ENCODE measurements at regions not wholly inside any gene's neighbourhood (a gene's known extent, or its start where the extent isn't known, plus 50 kb on each side); places are given as distances from the start of the nearest gene placed in this dataset.

- DNase-seq: no peak
Measured at GRCh38 chr11:81089242-81089641, 1644.4 kb downstream of the FAM181B start.

GRCh38 chr11:81080476-81080875 is 1639.6 kb upstream of the TENM4 start:
- DNase-seq: no peak

GRCh38 chr11:81072273-81072672 is 1631.4 kb upstream of the TENM4 start:
- DNase-seq: no peak

- no peak for DNase-seq
Measured at GRCh38 chr11:81071606-81072005, 1630.8 kb upstream of the TENM4 start.

GRCh38 chr11:81070948-81071347 is 1630.1 kb upstream of the TENM4 start:
- DNase-seq: no peak

GRCh38 chr11:81059356-81059755 is 1618.5 kb upstream of the TENM4 start:
- DNase-seq: no peak

GRCh38 chr11:81052344-81053158 is 1611.7 kb upstream of the TENM4 start:
- DNase-seq: no peak

- no peak for DNase-seq
Measured at GRCh38 chr11:81039916-81040524, 1599.2 kb upstream of the TENM4 start.

- DNase-seq: no peak
Measured at GRCh38 chr11:81036168-81036870, 1595.5 kb upstream of the TENM4 start.

GRCh38 chr11:81033779-81034540 is 1593.1 kb upstream of the TENM4 start:
- no peak for DNase-seq

- no peak for DNase-seq
Measured at GRCh38 chr11:81032906-81033305, 1592.1 kb upstream of the TENM4 start.

- no peak for DNase-seq
Measured at GRCh38 chr11:81030186-81030585, 1589.4 kb upstream of the TENM4 start.

- DNase-seq: no peak
Measured at GRCh38 chr11:81026032-81026431, 1585.2 kb upstream of the TENM4 start.

GRCh38 chr11:81022057-81022456 is 1581.2 kb upstream of the TENM4 start:
- no peak for DNase-seq

GRCh38 chr11:81010631-81011030 is 1569.8 kb upstream of the TENM4 start:
- no peak for DNase-seq

- no peak for DNase-seq
Measured at GRCh38 chr11:81007046-81007445, 1566.2 kb upstream of the TENM4 start.

GRCh38 chr11:81005595-81005994 is 1564.8 kb upstream of the TENM4 start:
- no peak for DNase-seq

- no peak for DNase-seq
Measured at GRCh38 chr11:81004576-81004975, 1563.7 kb upstream of the TENM4 start.

GRCh38 chr11:81002374-81002773 is 1561.5 kb upstream of the TENM4 start:
- no peak for DNase-seq

- no peak for DNase-seq
Measured at GRCh38 chr11:81000735-81001134, 1559.9 kb upstream of the TENM4 start.

GRCh38 chr11:81000334-81000733 is 1559.5 kb upstream of the TENM4 start:
- no peak for DNase-seq

- DNase-seq: no peak
Measured at GRCh38 chr11:80995523-80995922, 1554.7 kb upstream of the TENM4 start.

GRCh38 chr11:80993536-80993935 is 1552.7 kb upstream of the TENM4 start:
- DNase-seq: no peak

Measured in NCI-H2029 (cell line).